CD4-positive, alpha-beta T cell (primary cell): ENCODE measurements at regions not wholly inside any gene's neighbourhood (a gene's known extent, or its start where the extent isn't known, plus 50 kb on each side); places are given as distances from the start of the nearest gene placed in this dataset.

Experiments
- ATAC-seq: fragments of 200-7000 bp; cut with Tn5 transposase; one replicate; pipeline ENCODE4 v1.10.0; 2022; ENCODE audit warnings: mild to moderate bottlenecking; ENCODE audit not compliant: poor library complexity
- CTCF ChIA-PET: fragments of 350-600 bp; sonication (Branson Sonifier 250); formaldehyde crosslinking; loops from one replicate; lab custom pipeline; 2021; ENCODE audit warnings: antibody characterized with exemption, inconsistent platforms; lab: Charles Lee
- POLR2A ChIA-PET: fragments of 350-600 bp; sonication (Branson Sonifier 250); formaldehyde crosslinking; loops from one replicate; lab custom pipeline; 2021; ENCODE audit warnings: antibody characterized with exemption, inconsistent platforms; lab: Charles Lee
- DNase-seq, 14 experiments: peaks; one replicate each; pipeline ENCODE4 v3.0.0-alpha.2; 2013 to 2020; ENCODE audit warnings: mixed read lengths in 2 of 14
- H3K27ac ChIP-seq, 2 donors: one replicate each; pipeline versions ENCODE4 v1.5.1 to v1.7.0; 2013; ENCODE audit warnings: low read length in 2 of 2, low read depth in 1 of 2, mild to moderate bottlenecking in 1 of 2
- H3K27me3 ChIP-seq, 2 experiments: 1 replicate in 1 of 2; 2 replicates in 1 of 2; pipeline versions ENCODE4 v1.6.1 to v1.7.0; 2013; ENCODE audit warnings: low read length in 2 of 2, control low read depth in 1 of 2, mild to moderate bottlenecking in 1 of 2, moderate library complexity in 1 of 2; ENCODE audit not compliant: insufficient read depth in 2 of 2, control insufficient read depth in 1 of 2
- H3K36me3 ChIP-seq: one replicate; pipeline ENCODE4 v1.6.1; 2013; ENCODE audit warnings: low read length, control low read depth; ENCODE audit not compliant: insufficient read depth
- H3K4me1 ChIP-seq: one replicate; pipeline ENCODE4 v1.6.1; 2013; ENCODE audit warnings: low read length, control low read depth; ENCODE audit not compliant: insufficient read depth
- H3K4me3 ChIP-seq: one replicate; pipeline ENCODE4 v1.5.1; 2013; ENCODE audit warnings: mild to moderate bottlenecking, low read length, moderate library complexity
- H3K9me3 ChIP-seq, 2 experiments: 1 replicate in 1 of 2; 2 replicates in 1 of 2; pipeline versions ENCODE4 v1.6.1 to v1.7.0; 2013; ENCODE audit warnings: low read length in 2 of 2, mild to moderate bottlenecking in 2 of 2, control low read depth in 1 of 2, moderate library complexity in 1 of 2; ENCODE audit not compliant: control insufficient read depth in 1 of 2, insufficient read depth in 1 of 2
- H3K27ac Mint-ChIP-seq: one replicate; pipeline ENCODE4 v1.8.0; 2020; ENCODE audit warnings: mixed read lengths
- H3K27me3 Mint-ChIP-seq: one replicate; pipeline ENCODE4 v1.8.0; 2021; ENCODE audit warnings: mixed read lengths
- H3K36me3 Mint-ChIP-seq: one replicate; pipeline ENCODE4 v1.8.0; 2021; ENCODE audit warnings: low read depth, mixed read lengths
- H3K4me1 Mint-ChIP-seq: one replicate; pipeline ENCODE4 v1.8.0; 2021; ENCODE audit warnings: low read depth, mixed read lengths
- H3K4me3 Mint-ChIP-seq: one replicate; pipeline ENCODE4 v1.8.0; 2020; ENCODE audit warnings: mild to moderate bottlenecking, mixed read lengths
- H3K9me3 Mint-ChIP-seq: one replicate; pipeline ENCODE4 v1.8.0; 2020; ENCODE audit warnings: mixed read lengths
- CTCF ChIP-seq: fragments of 200-600 bp; IDR thresholded peaks from one replicate; pipeline ENCODE4 v1.8.0; 2022; ENCODE audit warnings: antibody characterized with exemption, mild to moderate bottlenecking
- intact Hi-C, 2 experiments: fragments of 100-400 bp; cut with DNase I in 1 of 2; cut with micrococcal nuclease in 1 of 2; formaldehyde crosslinking; loops; one replicate each; pipeline versions ENCODE4 v1.15.1 to v1.9.0; 2023 to 2025; cut with DNase I, micrococcal nuclease

GRCh38 chr1:5493275-5493674 is 498.9 kb downstream of the NPHP4 start:
- no peak overlapping the region for H3K27ac ChIP-seq
- intact Hi-C loops: no loop called here
- Mint-ChIP-seq H3K9me3 (no peaks in the 10 kb centered on the region), H3K36me3 (no peaks in the 10 kb centered on the region), H3K4me1 (no peaks in the 10 kb centered on the region), H3K4me3 (no peak overlapping the region), H3K27ac (no peak overlapping the region), H3K27me3 (peaks cover 11% of the 10 kb centered on the region)
- ATAC-seq (no peak), DNase-seq (no peak)
- H3K4me1 ChIP-seq: no peaks in the 10 kb centered on the region
- no peaks in the 10 kb centered on the region for H3K36me3 ChIP-seq
- no peak for TF ChIP-seq CTCF
- H3K27me3 ChIP-seq: peaks cover 3% of the 10 kb centered on the region in 2 experiments
- peaks cover 0 to 7% of the 10 kb centered on the region in 2 experiments for H3K9me3 ChIP-seq
- POLR2A ChIA-PET: no interaction called here
- no peak overlapping the region for H3K4me3 ChIP-seq
- CTCF ChIA-PET: no interaction called here

DNA sequence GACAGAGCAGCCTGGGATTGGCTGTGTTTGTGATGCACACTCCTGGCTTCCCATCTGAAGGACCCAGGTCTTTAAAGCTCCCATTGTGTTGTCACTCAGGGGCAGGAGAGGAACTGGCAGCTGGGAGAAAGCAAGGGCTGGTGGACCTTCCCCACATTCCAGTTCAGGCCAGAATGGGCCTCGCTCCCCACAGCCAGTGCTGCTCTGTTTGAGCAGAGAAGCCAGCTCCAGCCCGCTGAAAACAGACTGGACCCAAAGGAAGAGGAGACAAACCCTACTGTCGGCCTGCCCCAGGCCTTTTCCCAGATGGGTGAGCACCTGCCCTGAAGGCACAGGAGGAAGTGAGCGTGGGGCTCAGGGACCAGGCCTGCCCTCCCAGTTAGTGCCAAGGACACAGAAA is 499.4 kb downstream of the NPHP4 start:
- no peak for DNase-seq
- no peak overlapping the region for H3K4me3 ChIP-seq
- Mint-ChIP-seq H3K36me3 (no peaks in the 10 kb centered on the region), H3K4me3 (no peak overlapping the region), H3K9me3 (no peaks in the 10 kb centered on the region), H3K4me1 (no peaks in the 10 kb centered on the region), H3K27ac (no peak overlapping the region), H3K27me3 (peaks cover 11% of the 10 kb centered on the region)
- ChIA-PET CTCF (no interaction called here), POLR2A (no interaction called here)
- no peaks in the 10 kb centered on the region for H3K36me3 ChIP-seq
- peaks cover 0 to 3% of the 10 kb centered on the region in 2 experiments for H3K27me3 ChIP-seq
- H3K27ac ChIP-seq: no peak overlapping the region
- no peak for ATAC-seq
- intact Hi-C loops: no loop called here
- H3K4me1 ChIP-seq: no peaks in the 10 kb centered on the region
- no peak for TF ChIP-seq CTCF
- peaks cover 0 to 7% of the 10 kb centered on the region in 2 experiments for H3K9me3 ChIP-seq

GRCh38 chr1:5491207-5491904 is 500.9 kb downstream of the NPHP4 start:
- TF ChIP-seq CTCF: no peak
- no peaks in the 10 kb centered on the region for H3K9me3 Mint-ChIP-seq

More at GRCh38 chr1:5491207-5491904, 500.9 kb downstream of the NPHP4 start:
- DNase-seq (no peak), ATAC-seq (no peak)
- H3K9me3 ChIP-seq: peaks cover 0 to 13% of the 10 kb centered on the region in 2 experiments
- no peak overlapping the region for H3K27ac Mint-ChIP-seq
- no peaks in the 10 kb centered on the region for H3K4me1 ChIP-seq
- CTCF ChIA-PET: no interaction called here
- no peak overlapping the region for H3K4me3 Mint-ChIP-seq
- peaks cover 0 to 6% of the 10 kb centered on the region in 2 experiments for H3K27me3 ChIP-seq
- H3K4me1 Mint-ChIP-seq: no peaks in the 10 kb centered on the region
- H3K4me3 ChIP-seq: no peak overlapping the region
- no peaks in the 10 kb centered on the region for H3K36me3 Mint-ChIP-seq
- intact Hi-C loops: no loop called here
- no peak overlapping the region for H3K27ac ChIP-seq
- H3K36me3 ChIP-seq: no peaks in the 10 kb centered on the region
- POLR2A ChIA-PET: no interaction called here
- peaks cover 4% of the 10 kb centered on the region for H3K27me3 Mint-ChIP-seq
